CD14-positive monocyte (primary cell): ENCODE measurements at regions not wholly inside any gene's neighbourhood (a gene's known extent, or its start where the extent isn't known, plus 50 kb on each side); places are given as distances from the start of the nearest gene placed in this dataset.

ENCODE experiments used
- DNase-seq, 3 donors: peaks; one replicate each; pipeline ENCODE4 v3.0.0-alpha.2; 2011 to 2022
- H2AFZ ChIP-seq: 2 replicates; pipeline ENCODE4 v1.6.0; 2012; ENCODE audit warnings: mild to moderate bottlenecking, low read depth, low read length, inconsistent platforms; ENCODE audit not compliant: insufficient read depth, poor library complexity, severe bottlenecking
- H3K27ac ChIP-seq, 2 donors: 1 replicate in 1 of 2; 2 replicates in 1 of 2; pipeline ENCODE4 v1.5.1; 2012 to 2013; ENCODE audit warnings: low read length in 2 of 2, control low read depth in 1 of 2, inconsistent platforms in 1 of 2, low read depth in 1 of 2, mild to moderate bottlenecking in 1 of 2
- H3K27me3 ChIP-seq, 2 donors: one replicate each; pipeline versions ENCODE4 v1.6.0 to v1.6.1; 2011 to 2013; ENCODE audit warnings: low read length in 2 of 2; ENCODE audit not compliant: control insufficient read depth in 2 of 2, insufficient read depth in 2 of 2
- H3K36me3 ChIP-seq, 2 donors: replicated peaks in 1 of 2; 1 replicate in 1 of 2; 2 replicates in 1 of 2; pipeline versions ENCODE4 v1.5.1 to v1.6.1; 2012 to 2013; ENCODE audit warnings: low read length in 2 of 2, control low read depth in 1 of 2, inconsistent platforms in 1 of 2, mild to moderate bottlenecking in 1 of 2; ENCODE audit not compliant: insufficient read depth in 2 of 2, control insufficient read depth in 1 of 2
- H3K4me1 ChIP-seq, 2 donors: 1 replicate in 1 of 2; 2 replicates in 1 of 2; pipeline versions ENCODE4 v1.5.1 to v1.6.1; 2012 to 2013; ENCODE audit warnings: low read length in 2 of 2, control low read depth in 1 of 2, inconsistent platforms in 1 of 2, mild to moderate bottlenecking in 1 of 2, moderate library complexity in 1 of 2; ENCODE audit not compliant: insufficient read depth in 2 of 2, control insufficient read depth in 1 of 2
- H3K4me2 ChIP-seq: replicated peaks from 2 replicates; pipeline ENCODE3; 2012; ENCODE audit warnings: low read length, moderate library complexity, mild to moderate bottlenecking; ENCODE audit not compliant: poor library complexity, severe bottlenecking; ENCODE audit errors: extremely low read depth
- H3K4me3 ChIP-seq, 3 experiments: fragments of 200-600 bp in 1 of 3; sonication (generic) in 1 of 3; replicated peaks in 1 of 3; 1 replicate in 2 of 3; 2 replicates in 1 of 3; pipeline ENCODE4 v1.5.1; 2011 to 2013; ENCODE audit warnings: low read length in 3 of 3, mild to moderate bottlenecking in 3 of 3, control low read depth in 2 of 3, low read depth in 2 of 3, inconsistent platforms in 1 of 3, moderate library complexity in 1 of 3
- H3K79me2 ChIP-seq: 2 replicates; pipeline ENCODE4 v1.6.0; 2012; ENCODE audit warnings: mild to moderate bottlenecking, control low read depth, inconsistent platforms, low read length, moderate library complexity; ENCODE audit not compliant: insufficient read depth
- H3K9ac ChIP-seq: 2 replicates; pipeline ENCODE4 v1.6.0; 2017; ENCODE audit warnings: low read length, mild to moderate bottlenecking; ENCODE audit not compliant: insufficient read depth, poor library complexity, severe bottlenecking
- H3K9me3 ChIP-seq, 2 donors: replicated peaks in 1 of 2; 1 replicate in 1 of 2; 2 replicates in 1 of 2; pipeline versions ENCODE4 v1.5.1 to v1.6.1; 2012 to 2013; ENCODE audit warnings: low read length in 2 of 2, control low read depth in 1 of 2; ENCODE audit not compliant: control insufficient read depth in 1 of 2, insufficient read depth in 1 of 2
- H4K20me1 ChIP-seq: 2 replicates; pipeline ENCODE4 v1.6.0; 2012; ENCODE audit warnings: mild to moderate bottlenecking, low read length, control low read depth, moderate library complexity; ENCODE audit not compliant: insufficient read depth
- H3K27ac Mint-ChIP-seq, 7 donors: one replicate each; pipeline ENCODE4 v1.8.0; 2020; ENCODE audit warnings: mild to moderate bottlenecking in 7 of 7, mixed read lengths in 7 of 7, moderate library complexity in 6 of 7, inconsistent platforms in 2 of 7
- H3K27me3 Mint-ChIP-seq, 3 donors: one replicate each; pipeline ENCODE4 v1.8.0; 2021 to 2022; ENCODE audit warnings: low read depth in 3 of 3, mild to moderate bottlenecking in 3 of 3, mixed read lengths in 3 of 3, moderate library complexity in 3 of 3, inconsistent platforms in 1 of 3
- H3K36me3 Mint-ChIP-seq, 2 donors: one replicate each; pipeline ENCODE4 v1.8.0; 2020; ENCODE audit warnings: mixed read lengths in 2 of 2, inconsistent platforms in 1 of 2, mild to moderate bottlenecking in 1 of 2
- H3K4me1 Mint-ChIP-seq: one replicate; pipeline ENCODE4 v1.8.0; 2020; ENCODE audit warnings: mild to moderate bottlenecking, mixed read lengths
- H3K4me3 Mint-ChIP-seq, 2 donors: one replicate each; pipeline ENCODE4 v1.8.0; 2020; ENCODE audit warnings: mild to moderate bottlenecking in 2 of 2, mixed read lengths in 2 of 2, moderate library complexity in 1 of 2
- H3K9me3 Mint-ChIP-seq, 7 donors: one replicate each; pipeline ENCODE4 v1.8.0; 2020 to 2022; ENCODE audit warnings: mixed read lengths in 7 of 7, mild to moderate bottlenecking in 6 of 7, moderate library complexity in 6 of 7, inconsistent platforms in 2 of 7
- WGBS: methylation state at CpG from one replicate; pipeline ENCODE4 v1.1.5; 2013; ENCODE audit warnings: missing lambda C conversion rate; ENCODE audit not compliant: insufficient coverage; 5-methylcytosine and 5-hydroxymethylcytosine counted together
- intact Hi-C, 2 donors: fragments of 100-400 bp; cut with micrococcal nuclease; formaldehyde crosslinking; loops; one replicate each; pipeline versions ENCODE4 v1.15.0 to v1.15.1; 2023
- TF ChIP-seq, protein P1 (sequence below): fragments of 200-600 bp; IDR thresholded peaks from one replicate; pipeline ENCODE4 v1.8.0; 2022; ENCODE audit warnings: antibody characterized with exemption, mild to moderate bottlenecking

DNA sequence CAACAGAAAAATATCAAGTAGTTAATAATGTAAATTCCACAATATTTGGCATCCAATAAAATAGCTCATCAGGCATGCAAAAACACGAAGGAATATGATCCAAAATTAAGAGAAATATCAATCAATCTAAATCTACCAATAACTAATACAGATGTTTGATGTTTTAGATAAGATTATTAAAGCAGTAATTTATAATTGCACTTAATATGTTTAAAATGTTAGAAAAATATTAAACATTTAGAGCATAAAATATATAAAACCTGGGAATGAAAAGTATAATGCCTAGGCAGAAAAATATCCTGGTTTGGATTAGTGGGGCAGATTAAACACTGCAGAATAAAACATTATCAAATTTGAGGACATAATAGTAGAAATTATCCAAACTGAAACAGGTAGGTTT, 879.9 kb downstream of the FAM181B start:
- WGBS = no CpG with 5 or more reads among the region's 1 CpG
- TF ChIP-seq, protein P1, sequence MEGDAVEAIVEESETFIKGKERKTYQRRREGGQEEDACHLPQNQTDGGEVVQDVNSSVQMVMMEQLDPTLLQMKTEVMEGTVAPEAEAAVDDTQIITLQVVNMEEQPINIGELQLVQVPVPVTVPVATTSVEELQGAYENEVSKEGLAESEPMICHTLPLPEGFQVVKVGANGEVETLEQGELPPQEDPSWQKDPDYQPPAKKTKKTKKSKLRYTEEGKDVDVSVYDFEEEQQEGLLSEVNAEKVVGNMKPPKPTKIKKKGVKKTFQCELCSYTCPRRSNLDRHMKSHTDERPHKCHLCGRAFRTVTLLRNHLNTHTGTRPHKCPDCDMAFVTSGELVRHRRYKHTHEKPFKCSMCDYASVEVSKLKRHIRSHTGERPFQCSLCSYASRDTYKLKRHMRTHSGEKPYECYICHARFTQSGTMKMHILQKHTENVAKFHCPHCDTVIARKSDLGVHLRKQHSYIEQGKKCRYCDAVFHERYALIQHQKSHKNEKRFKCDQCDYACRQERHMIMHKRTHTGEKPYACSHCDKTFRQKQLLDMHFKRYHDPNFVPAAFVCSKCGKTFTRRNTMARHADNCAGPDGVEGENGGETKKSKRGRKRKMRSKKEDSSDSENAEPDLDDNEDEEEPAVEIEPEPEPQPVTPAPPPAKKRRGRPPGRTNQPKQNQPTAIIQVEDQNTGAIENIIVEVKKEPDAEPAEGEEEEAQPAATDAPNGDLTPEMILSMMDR = no peak
- no peak overlapping the region for H3K4me2 ChIP-seq
- H3K27ac ChIP-seq = no peak overlapping the region
- peaks cover 0 to 4% (median 2%) of the 10 kb centered on the region in 3 donors for H3K27me3 Mint-ChIP-seq
- DNase-seq = no peak
- no peak overlapping the region for H3K4me3 ChIP-seq
- H3K36me3 ChIP-seq = no peaks in the 10 kb centered on the region
- no peak overlapping the region for H3K9ac ChIP-seq
- H3K9me3 Mint-ChIP-seq = peaks cover 0 to 2% (median 0%) of the 10 kb centered on the region in 7 donors
- H4K20me1 ChIP-seq = no peaks in the 10 kb centered on the region
- H3K4me3 Mint-ChIP-seq = no peak overlapping the region
- H3K27me3 ChIP-seq = no peaks in the 10 kb centered on the region
- H3K79me2 ChIP-seq = no peaks in the 10 kb centered on the region
- intact Hi-C loops = no loop called here
- H3K36me3 Mint-ChIP-seq = no peaks in the 10 kb centered on the region
- no peaks in the 10 kb centered on the region for H3K9me3 ChIP-seq
- no peak overlapping the region for H2AFZ ChIP-seq
- H3K27ac Mint-ChIP-seq = no peak overlapping the region
- H3K4me1 Mint-ChIP-seq = no peaks in the 10 kb centered on the region
- H3K4me1 ChIP-seq = no peaks in the 10 kb centered on the region

DNA sequence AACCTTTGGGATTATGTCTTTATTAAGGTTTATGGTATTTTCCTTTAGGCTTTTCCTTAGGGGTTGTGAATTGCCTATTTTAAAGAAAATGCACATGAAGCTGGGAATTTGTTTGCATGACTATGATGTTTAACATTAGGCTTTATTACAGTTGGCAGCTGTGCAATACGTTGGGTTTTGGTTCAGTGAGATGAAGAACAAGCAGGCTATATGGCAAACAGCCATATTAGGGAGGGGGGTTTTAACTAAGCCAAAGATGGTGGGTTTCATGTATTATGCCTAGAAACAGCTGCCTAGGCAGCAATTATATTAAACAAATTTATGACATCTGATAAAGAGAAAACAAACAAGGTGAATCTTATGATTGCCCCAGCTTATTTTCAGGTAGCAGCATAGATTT, 880.8 kb downstream of the FAM181B start:
- Histone ChIP-seq H3K4me3 (no peak overlapping the region), H4K20me1 (no peaks in the 10 kb centered on the region), H3K4me1 (no peaks in the 10 kb centered on the region), H3K9me3 (no peaks in the 10 kb centered on the region), H3K27ac (no peak overlapping the region), H3K79me2 (no peaks in the 10 kb centered on the region), H2AFZ (no peak overlapping the region), H3K36me3 (no peaks in the 10 kb centered on the region), H3K4me2 (no peak overlapping the region), H3K27me3 (no peaks in the 10 kb centered on the region), H3K9ac (no peak overlapping the region)
- WGBS = no CpG with 5 or more reads among the region's 1 CpG
- Mint-ChIP-seq H3K4me3 (no peak overlapping the region), H3K36me3 (no peaks in the 10 kb centered on the region), H3K4me1 (no peaks in the 10 kb centered on the region), H3K27ac (no peak overlapping the region), H3K27me3 (peaks cover 0 to 4% (median 2%) of the 10 kb centered on the region in 3 donors), H3K9me3 (peaks cover 0 to 2% (median 0%) of the 10 kb centered on the region in 7 donors)
- TF ChIP-seq, protein P1 = no peak
- DNase-seq = no peak
- intact Hi-C loops = no loop called here
